ENCODE measurements at regions not wholly inside any gene's neighbourhood (a gene's known extent, or its start where the extent isn't known, plus 50 kb on each side); places are given as distances from the start of the nearest gene placed in this dataset.

- no peak for DNase-seq (ENCODE audit: low read depth)
- no peak overlapping the region for H3K4me3 ChIP-seq (ENCODE audit: low read length)
- no peak for TF ChIP-seq CTCF (IDR thresholded peaks at IDR 0.05; ENCODE audit: insufficient read depth, low read depth, low read length, missing control alignments)
These were observed 261.9 kb upstream of the ETAA1 start for GRCh38 chr2:67135208-67135607.

DNA sequence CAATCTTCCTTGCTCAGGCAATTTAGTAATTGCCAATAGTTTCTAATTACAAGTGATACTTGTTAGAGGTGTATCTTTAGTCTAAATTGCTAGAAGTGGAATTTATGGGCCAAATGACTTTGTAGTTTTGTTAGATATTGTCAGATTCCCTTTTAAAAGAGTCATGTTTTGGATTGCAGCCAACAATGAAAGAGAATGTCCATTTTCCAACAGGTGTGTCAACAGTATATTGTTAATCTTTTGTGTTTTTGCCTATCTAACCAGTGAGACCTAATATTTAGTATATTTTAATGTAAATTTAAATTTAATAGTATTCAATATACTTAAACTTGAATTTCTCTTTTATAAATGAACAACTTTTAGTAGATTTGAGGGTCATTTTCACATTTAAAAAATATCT, 259.4 kb upstream of the ETAA1 start:
- no peak for TF ChIP-seq CTCF (IDR thresholded peaks at IDR 0.05; ENCODE audit: insufficient read depth, low read depth, low read length, missing control alignments)
- DNase-seq (ENCODE audit: low read depth) = peak; percentile 7
- H3K4me3 ChIP-seq (ENCODE audit: low read length) = no peak overlapping the region

DNA sequence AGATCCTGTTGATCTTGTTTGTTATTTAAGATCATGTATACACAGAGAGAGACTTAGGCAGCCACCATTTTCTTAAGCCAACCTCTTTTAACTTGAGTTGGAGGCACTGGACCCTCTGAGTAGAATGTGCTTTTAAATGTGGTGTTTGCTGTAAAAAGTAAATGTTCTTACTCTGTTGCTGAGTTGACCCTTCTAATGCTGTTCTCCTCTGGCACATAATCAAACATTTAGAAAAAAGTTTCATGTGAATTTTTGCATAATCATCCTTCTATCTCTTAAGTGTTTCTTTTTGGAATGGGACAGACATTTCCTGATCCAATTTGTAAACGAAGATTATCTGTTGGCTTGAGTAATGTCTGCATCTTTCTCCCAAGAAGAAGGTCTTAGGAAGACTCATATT, 255.1 kb upstream of the ETAA1 start:
- no peak for DNase-seq (ENCODE audit: low read depth)
- no peak overlapping the region for H3K4me3 ChIP-seq (ENCODE audit: low read length)
- TF ChIP-seq CTCF (IDR thresholded peaks at IDR 0.05; ENCODE audit: insufficient read depth, low read depth, low read length, missing control alignments) = no peak

GRCh38 chr2:67142741-67143140, 254.4 kb upstream of the ETAA1 start:
- no peak overlapping the region for H3K4me3 ChIP-seq (ENCODE audit: low read length)
- no peak for TF ChIP-seq CTCF (IDR thresholded peaks at IDR 0.05; ENCODE audit: insufficient read depth, low read depth, low read length, missing control alignments)

GRCh38 chr2:67145851-67146250, 251.3 kb upstream of the ETAA1 start:
- DNase-seq (ENCODE audit: low read depth) = peak; percentile 31
- TF ChIP-seq CTCF (IDR thresholded peaks at IDR 0.05; ENCODE audit: insufficient read depth, low read depth, low read length, missing control alignments) = no peak
- H3K4me3 ChIP-seq (ENCODE audit: low read length) = no peak overlapping the region

More at GRCh38 chr2:67142741-67143140, 254.4 kb upstream of the ETAA1 start:
- no peak for DNase-seq (ENCODE audit: low read depth)

- TF ChIP-seq CTCF (IDR thresholded peaks at IDR 0.05; ENCODE audit: insufficient read depth, low read depth, low read length, missing control alignments) = no peak
- H3K4me3 ChIP-seq (ENCODE audit: low read length) = no peak overlapping the region
- DNase-seq (ENCODE audit: low read depth) = no peak
These were observed 240.3 kb upstream of the ETAA1 start for GRCh38 chr2:67156796-67157195.

DNA sequence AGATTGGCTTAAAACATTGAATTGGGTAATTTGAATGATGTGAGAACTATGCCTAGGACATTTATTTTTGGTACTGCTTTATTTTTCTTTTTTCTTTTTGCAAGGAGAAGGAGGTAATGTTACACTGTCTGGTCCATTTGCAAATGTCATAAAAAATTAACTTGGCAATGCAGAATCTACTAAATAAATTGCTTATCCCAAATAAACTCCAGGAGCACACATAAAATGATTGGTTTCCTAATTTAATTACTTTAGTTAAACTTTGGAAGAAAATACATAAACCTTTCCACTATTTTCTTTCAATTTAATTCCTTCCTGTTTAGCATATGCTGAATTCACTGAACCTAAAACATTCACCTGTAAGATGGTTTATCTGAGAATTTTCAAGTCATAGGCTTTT, 238.4 kb upstream of the ETAA1 start:
- no peak for TF ChIP-seq CTCF (IDR thresholded peaks at IDR 0.05; ENCODE audit: insufficient read depth, low read depth, low read length, missing control alignments)
- DNase-seq (ENCODE audit: low read depth) = no peak
- H3K4me3 ChIP-seq (ENCODE audit: low read length) = no peak overlapping the region
